ENCODE measurements at regions not wholly inside any gene's neighbourhood (a gene's known extent, or its start where the extent isn't known, plus 50 kb on each side); places are given as distances from the start of the nearest gene placed in this dataset.

- Mint-ChIP-seq H3K4me1 (ENCODE audit: low read depth, unreplicated experiment) (peaks cover under 1% of the 10 kb centered on the region), H3K27ac (ENCODE audit: unreplicated experiment) (no peak overlapping the region), H3K36me3 (ENCODE audit: insufficient read depth, unreplicated experiment) (no peaks in the 10 kb centered on the region)
Measured at GRCh38 chr5:28430565-28431178, 1392.3 kb upstream of the CDH9 start.

GRCh38 chr5:28421141-28421540, 1382.8 kb upstream of the CDH9 start:
- DNase-seq, result no peak
- H3K4me3 Mint-ChIP-seq (ENCODE audit: low read depth, unreplicated experiment), result no peak overlapping the region
- intact Hi-C loops (cut with micrococcal nuclease; ENCODE audit: unreplicated experiment), result no loop called here
- no peaks in the 10 kb centered on the region for H3K27me3 Mint-ChIP-seq (ENCODE audit: unreplicated experiment)
- H3K27ac Mint-ChIP-seq (ENCODE audit: unreplicated experiment), result no peak overlapping the region
- BruUV-seq (replicated peaks), result no TSS peak
- no peaks in the 10 kb centered on the region for H3K36me3 Mint-ChIP-seq (ENCODE audit: insufficient read depth, unreplicated experiment)
- no peak for TF ChIP-seq CTCF (IDR thresholded peaks at IDR 0.05; ENCODE audit: unreplicated experiment)
- H3K4me1 Mint-ChIP-seq (ENCODE audit: low read depth, unreplicated experiment), result peaks cover 8% of the 10 kb centered on the region
- CTCF ChIA-PET, result no interaction called here
- peaks cover 11% of the 10 kb centered on the region for H3K9me3 Mint-ChIP-seq (ENCODE audit: low read depth, unreplicated experiment)

More at GRCh38 chr5:28430565-28431178, 1392.3 kb upstream of the CDH9 start:
- no peak overlapping the region for H3K4me3 Mint-ChIP-seq (ENCODE audit: low read depth, unreplicated experiment)
- CTCF ChIA-PET, result no interaction called here
- no TSS peak for BruUV-seq (replicated peaks)
- TF ChIP-seq CTCF (IDR thresholded peaks at IDR 0.05; ENCODE audit: unreplicated experiment), result no peak
- H3K27me3 Mint-ChIP-seq (ENCODE audit: unreplicated experiment), result no peaks in the 10 kb centered on the region
- peaks cover 12% of the 10 kb centered on the region for H3K9me3 Mint-ChIP-seq (ENCODE audit: low read depth, unreplicated experiment)
- intact Hi-C loops (cut with micrococcal nuclease; ENCODE audit: unreplicated experiment), result no loop called here
- DNase-seq, result no peak

- CTCF ChIA-PET, result no interaction called here
- Mint-ChIP-seq H3K36me3 (ENCODE audit: insufficient read depth, unreplicated experiment) (no peaks in the 10 kb centered on the region), H3K27ac (ENCODE audit: unreplicated experiment) (no peak overlapping the region), H3K4me3 (ENCODE audit: low read depth, unreplicated experiment) (no peak overlapping the region), H3K27me3 (ENCODE audit: unreplicated experiment) (no peaks in the 10 kb centered on the region), H3K9me3 (ENCODE audit: low read depth, unreplicated experiment) (peaks cover 10% of the 10 kb centered on the region), H3K4me1 (ENCODE audit: low read depth, unreplicated experiment) (no peaks in the 10 kb centered on the region)
- no peak for DNase-seq
- TF ChIP-seq CTCF (IDR thresholded peaks at IDR 0.05; ENCODE audit: unreplicated experiment), result no peak
- intact Hi-C loops (cut with micrococcal nuclease; ENCODE audit: unreplicated experiment), result no loop called here
- BruUV-seq (replicated peaks), result no TSS peak
Measured at GRCh38 chr5:28415791-28416443, 1377.5 kb upstream of the CDH9 start.

GRCh38 chr5:28414619-28415018, 1376.2 kb upstream of the CDH9 start:
- Mint-ChIP-seq H3K27me3 (ENCODE audit: unreplicated experiment) (no peaks in the 10 kb centered on the region), H3K27ac (ENCODE audit: unreplicated experiment) (no peak overlapping the region), H3K36me3 (ENCODE audit: insufficient read depth, unreplicated experiment) (no peaks in the 10 kb centered on the region), H3K4me3 (ENCODE audit: low read depth, unreplicated experiment) (no peak overlapping the region), H3K4me1 (ENCODE audit: low read depth, unreplicated experiment) (no peaks in the 10 kb centered on the region), H3K9me3 (ENCODE audit: low read depth, unreplicated experiment) (peaks cover 10% of the 10 kb centered on the region)
- intact Hi-C loops (cut with micrococcal nuclease; ENCODE audit: unreplicated experiment), result no loop called here
- TF ChIP-seq CTCF (IDR thresholded peaks at IDR 0.05; ENCODE audit: unreplicated experiment), result no peak
- no TSS peak for BruUV-seq (replicated peaks)
- DNase-seq, result no peak
- CTCF ChIA-PET, result no interaction called here
